ENCODE measurements at regions not wholly inside any gene's neighbourhood (a gene's known extent, or its start where the extent isn't known, plus 50 kb on each side); places are given as distances from the start of the nearest gene placed in this dataset.

- CTCF ChIA-PET, result no interaction called here
- Mint-ChIP-seq H3K4me3 (ENCODE audit: low read depth, unreplicated experiment) (no peak overlapping the region), H3K27me3 (ENCODE audit: unreplicated experiment) (no peaks in the 10 kb centered on the region), H3K4me1 (ENCODE audit: low read depth, unreplicated experiment) (no peaks in the 10 kb centered on the region), H3K36me3 (ENCODE audit: insufficient read depth, unreplicated experiment) (no peaks in the 10 kb centered on the region), H3K27ac (ENCODE audit: unreplicated experiment) (no peak overlapping the region), H3K9me3 (ENCODE audit: low read depth, unreplicated experiment) (no peaks in the 10 kb centered on the region)
- TF ChIP-seq, protein P1, sequence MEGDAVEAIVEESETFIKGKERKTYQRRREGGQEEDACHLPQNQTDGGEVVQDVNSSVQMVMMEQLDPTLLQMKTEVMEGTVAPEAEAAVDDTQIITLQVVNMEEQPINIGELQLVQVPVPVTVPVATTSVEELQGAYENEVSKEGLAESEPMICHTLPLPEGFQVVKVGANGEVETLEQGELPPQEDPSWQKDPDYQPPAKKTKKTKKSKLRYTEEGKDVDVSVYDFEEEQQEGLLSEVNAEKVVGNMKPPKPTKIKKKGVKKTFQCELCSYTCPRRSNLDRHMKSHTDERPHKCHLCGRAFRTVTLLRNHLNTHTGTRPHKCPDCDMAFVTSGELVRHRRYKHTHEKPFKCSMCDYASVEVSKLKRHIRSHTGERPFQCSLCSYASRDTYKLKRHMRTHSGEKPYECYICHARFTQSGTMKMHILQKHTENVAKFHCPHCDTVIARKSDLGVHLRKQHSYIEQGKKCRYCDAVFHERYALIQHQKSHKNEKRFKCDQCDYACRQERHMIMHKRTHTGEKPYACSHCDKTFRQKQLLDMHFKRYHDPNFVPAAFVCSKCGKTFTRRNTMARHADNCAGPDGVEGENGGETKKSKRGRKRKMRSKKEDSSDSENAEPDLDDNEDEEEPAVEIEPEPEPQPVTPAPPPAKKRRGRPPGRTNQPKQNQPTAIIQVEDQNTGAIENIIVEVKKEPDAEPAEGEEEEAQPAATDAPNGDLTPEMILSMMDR (IDR thresholded peaks at IDR 0.05; ENCODE audit: unreplicated experiment), result no peak
- intact Hi-C loops (cut with micrococcal nuclease; ENCODE audit: unreplicated experiment), result no loop called here
- no peak for DNase-seq
- BruUV-seq (replicated peaks), result no TSS peak
These were observed 420.3 kb downstream of the PCDH17 start for GRCh38 chr13:58051807-58052375.

GRCh38 chr13:58056426-58056825 is 424.9 kb downstream of the PCDH17 start:
- Mint-ChIP-seq H3K9me3 (ENCODE audit: low read depth, unreplicated experiment) (no peaks in the 10 kb centered on the region), H3K4me1 (ENCODE audit: low read depth, unreplicated experiment) (no peaks in the 10 kb centered on the region), H3K27me3 (ENCODE audit: unreplicated experiment) (no peaks in the 10 kb centered on the region), H3K36me3 (ENCODE audit: insufficient read depth, unreplicated experiment) (no peaks in the 10 kb centered on the region), H3K4me3 (ENCODE audit: low read depth, unreplicated experiment) (no peak overlapping the region), H3K27ac (ENCODE audit: unreplicated experiment) (no peak overlapping the region)
- TF ChIP-seq, protein P1 (IDR thresholded peaks at IDR 0.05; ENCODE audit: unreplicated experiment), result no peak
- intact Hi-C loops (cut with micrococcal nuclease; ENCODE audit: unreplicated experiment), result no loop called here
- CTCF ChIA-PET, result no interaction called here
- no peak for DNase-seq
- no TSS peak for BruUV-seq (replicated peaks)

DNA sequence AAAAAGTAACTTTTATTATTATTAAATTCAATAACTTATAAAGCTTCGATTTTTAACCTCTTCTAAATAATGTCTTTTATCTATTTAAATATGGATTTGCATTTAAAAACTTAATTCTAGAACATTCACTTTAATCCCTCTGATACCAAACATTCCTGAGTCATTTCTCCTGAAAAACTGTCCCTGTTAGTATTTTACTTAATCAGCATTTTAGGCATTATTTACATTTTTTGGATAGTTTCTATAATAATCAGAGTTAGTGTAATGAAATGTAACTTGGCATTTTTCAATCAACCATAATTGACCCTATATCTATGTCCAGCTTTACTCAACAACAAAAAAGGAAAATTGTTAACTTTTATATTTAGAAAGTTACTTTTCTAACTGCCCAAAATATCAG is 428.1 kb downstream of the PCDH17 start:
- Mint-ChIP-seq H3K27ac (ENCODE audit: unreplicated experiment) (no peak overlapping the region), H3K4me1 (ENCODE audit: low read depth, unreplicated experiment) (no peaks in the 10 kb centered on the region), H3K36me3 (ENCODE audit: insufficient read depth, unreplicated experiment) (no peaks in the 10 kb centered on the region), H3K9me3 (ENCODE audit: low read depth, unreplicated experiment) (no peaks in the 10 kb centered on the region), H3K27me3 (ENCODE audit: unreplicated experiment) (no peaks in the 10 kb centered on the region), H3K4me3 (ENCODE audit: low read depth, unreplicated experiment) (no peak overlapping the region)
- DNase-seq, result no peak
- intact Hi-C loops (cut with micrococcal nuclease; ENCODE audit: unreplicated experiment), result no loop called here
- BruUV-seq (replicated peaks), result no TSS peak
- TF ChIP-seq, protein P1 (IDR thresholded peaks at IDR 0.05; ENCODE audit: unreplicated experiment), result no peak
- CTCF ChIA-PET, result no interaction called here

- no TSS peak for BruUV-seq (replicated peaks)
- Mint-ChIP-seq H3K27me3 (ENCODE audit: unreplicated experiment) (no peaks in the 10 kb centered on the region), H3K4me1 (ENCODE audit: low read depth, unreplicated experiment) (no peaks in the 10 kb centered on the region), H3K27ac (ENCODE audit: unreplicated experiment) (no peak overlapping the region), H3K4me3 (ENCODE audit: low read depth, unreplicated experiment) (no peak overlapping the region), H3K9me3 (ENCODE audit: low read depth, unreplicated experiment) (no peaks in the 10 kb centered on the region), H3K36me3 (ENCODE audit: insufficient read depth, unreplicated experiment) (no peaks in the 10 kb centered on the region)
- intact Hi-C loops (cut with micrococcal nuclease; ENCODE audit: unreplicated experiment), result no loop called here
- TF ChIP-seq, protein P1 (IDR thresholded peaks at IDR 0.05; ENCODE audit: unreplicated experiment), result no peak
- CTCF ChIA-PET, result no interaction called here
- no peak for DNase-seq
These were observed 449.3 kb downstream of the PCDH17 start for GRCh38 chr13:58080806-58081205.
